ENCODE measurements at regions not wholly inside any gene's neighbourhood (a gene's known extent, or its start where the extent isn't known, plus 50 kb on each side); places are given as distances from the start of the nearest gene placed in this dataset.

- Histone ChIP-seq H3K27me3 (no peaks in the 10 kb centered on the region), H2AFZ (no peak overlapping the region), H3K4me2 (no peak overlapping the region), H3K27ac (no peak overlapping the region), H4K20me1 (ENCODE audit: insufficient read depth, poor library complexity, severe bottlenecking) (no peaks in the 10 kb centered on the region), H3K9me2 (replicated peaks; ENCODE audit: insufficient read depth) (no peaks in the 10 kb centered on the region), H3K36me3 (replicated peaks; ENCODE audit: insufficient read depth, low read depth) (no peaks in the 10 kb centered on the region), H3K4me3 (no peak overlapping the region), H3K9me3 (ENCODE audit: low read depth) (no peaks in the 10 kb centered on the region), H3K4me1 (ENCODE audit: insufficient read depth) (peaks cover 3% of the 10 kb centered on the region), H3K79me2 (no peaks in the 10 kb centered on the region)
- no peak for DNase-seq (ENCODE audit: low spot score)
- TF ChIP-seq CTCF (IDR thresholded peaks at IDR 0.05; ENCODE audit: poor library complexity) (no peak), EZH2 (IDR thresholded peaks at IDR 0.05; ENCODE audit: borderline replicate concordance) (no peak), EZH2phosphoT487 (IDR thresholded peaks at IDR 0.05; ENCODE audit: low read depth, severe bottlenecking, unreplicated experiment) (no peak)
These were observed 1985.1 kb downstream of the C4orf33 start for GRCh38 chr4:131081069-131081468.

- Histone ChIP-seq H2AFZ (peak overlapping the region; percentile 25), H3K4me3 (no peak overlapping the region), H3K4me2 (no peak overlapping the region), H3K27me3 (no peaks in the 10 kb centered on the region), H3K4me1 (ENCODE audit: insufficient read depth) (peaks cover 3% of the 10 kb centered on the region), H4K20me1 (ENCODE audit: insufficient read depth, poor library complexity, severe bottlenecking) (no peaks in the 10 kb centered on the region), H3K9me2 (replicated peaks; ENCODE audit: insufficient read depth) (no peaks in the 10 kb centered on the region), H3K9me3 (ENCODE audit: low read depth) (no peaks in the 10 kb centered on the region), H3K79me2 (no peaks in the 10 kb centered on the region), H3K27ac (no peak overlapping the region), H3K36me3 (replicated peaks; ENCODE audit: insufficient read depth, low read depth) (no peaks in the 10 kb centered on the region)
- 64% methylated on average over 3 of the region's 3 CpGs for WGBS (ENCODE audit: low lambda C conversion rate, missing lambda C conversion rate)
- no peak for TF ChIP-seq EZH2phosphoT487 (IDR thresholded peaks at IDR 0.05; ENCODE audit: low read depth, severe bottlenecking, unreplicated experiment)
- no peak for TF ChIP-seq CTCF (IDR thresholded peaks at IDR 0.05; ENCODE audit: poor library complexity)
- TF ChIP-seq EZH2 (IDR thresholded peaks at IDR 0.05; ENCODE audit: borderline replicate concordance): no peak
- no peak for DNase-seq (ENCODE audit: low spot score)
These were observed 1989.0 kb downstream of the C4orf33 start for GRCh38 chr4:131084997-131085396.

- TF ChIP-seq CTCF (IDR thresholded peaks at IDR 0.05; ENCODE audit: poor library complexity): peak; percentile 75
- no peak for TF ChIP-seq EZH2 (IDR thresholded peaks at IDR 0.05; ENCODE audit: borderline replicate concordance)
- Histone ChIP-seq H3K36me3 (replicated peaks; ENCODE audit: insufficient read depth, low read depth) (no peaks in the 10 kb centered on the region), H3K9me3 (ENCODE audit: low read depth) (no peaks in the 10 kb centered on the region), H3K4me3 (no peak overlapping the region), H3K27me3 (no peaks in the 10 kb centered on the region), H4K20me1 (ENCODE audit: insufficient read depth, poor library complexity, severe bottlenecking) (no peaks in the 10 kb centered on the region), H3K4me2 (no peak overlapping the region), H3K79me2 (no peaks in the 10 kb centered on the region), H2AFZ (no peak overlapping the region), H3K27ac (no peak overlapping the region), H3K9me2 (replicated peaks; ENCODE audit: insufficient read depth) (no peaks in the 10 kb centered on the region), H3K4me1 (ENCODE audit: insufficient read depth) (no peaks in the 10 kb centered on the region)
- peak; percentile 53 for DNase-seq (ENCODE audit: low spot score)
These were observed 1995.9 kb downstream of the C4orf33 start for GRCh38 chr4:131091896-131092295.

GRCh38 chr4:131093303-131093702 is 1997.4 kb downstream of the C4orf33 start:
- Histone ChIP-seq H3K4me1 (ENCODE audit: insufficient read depth) (no peaks in the 10 kb centered on the region), H3K9me2 (replicated peaks; ENCODE audit: insufficient read depth) (no peaks in the 10 kb centered on the region), H3K4me2 (no peak overlapping the region), H3K4me3 (no peak overlapping the region), H2AFZ (no peak overlapping the region), H3K36me3 (replicated peaks; ENCODE audit: insufficient read depth, low read depth) (no peaks in the 10 kb centered on the region), H3K27ac (no peak overlapping the region), H4K20me1 (ENCODE audit: insufficient read depth, poor library complexity, severe bottlenecking) (no peaks in the 10 kb centered on the region), H3K9me3 (ENCODE audit: low read depth) (no peaks in the 10 kb centered on the region), H3K27me3 (no peaks in the 10 kb centered on the region), H3K79me2 (no peaks in the 10 kb centered on the region)
- TF ChIP-seq EZH2phosphoT487 (IDR thresholded peaks at IDR 0.05; ENCODE audit: low read depth, severe bottlenecking, unreplicated experiment) (no peak), EZH2 (IDR thresholded peaks at IDR 0.05; ENCODE audit: borderline replicate concordance) (no peak), CTCF (IDR thresholded peaks at IDR 0.05; ENCODE audit: poor library complexity) (no peak)
- DNase-seq (ENCODE audit: low spot score): no peak
- WGBS (ENCODE audit: low lambda C conversion rate, missing lambda C conversion rate): 80% methylated on average over 2 of the region's 2 CpGs

Data from hepatocyte (in vitro differentiated cells).